ENCODE measurements at regions not wholly inside any gene's neighbourhood (a gene's known extent, or its start where the extent isn't known, plus 50 kb on each side); places are given as distances from the start of the nearest gene placed in this dataset.

DNA sequence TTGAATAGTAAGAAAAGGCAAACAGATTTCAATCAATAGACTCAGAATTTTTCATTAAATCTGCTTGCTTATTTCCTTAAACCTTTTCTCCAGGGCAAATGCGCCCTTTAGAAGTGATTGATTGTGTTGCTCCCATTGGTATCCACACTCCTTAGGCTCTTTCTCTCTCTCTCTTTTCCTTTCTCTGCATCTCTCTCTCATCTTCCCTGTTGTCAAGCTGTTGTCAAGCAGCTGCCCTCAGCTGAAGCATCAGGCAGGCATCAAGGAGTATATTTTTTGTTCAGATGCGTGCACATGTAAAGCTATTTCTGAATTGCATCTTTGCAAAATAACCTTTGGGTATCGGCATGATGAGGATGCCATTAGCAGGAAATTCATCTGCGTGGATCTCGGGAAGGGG, 107.2 kb upstream of the PLET1 start:
- TF ChIP-seq SP1 (IDR thresholded peaks at IDR 0.05) (no peak), BHLHE40 (IDR thresholded peaks at IDR 0.05; ENCODE audit: borderline replicate concordance) (no peak)
